ENCODE measurements at regions not wholly inside any gene's neighbourhood (a gene's known extent, or its start where the extent isn't known, plus 50 kb on each side); places are given as distances from the start of the nearest gene placed in this dataset.

DNA sequence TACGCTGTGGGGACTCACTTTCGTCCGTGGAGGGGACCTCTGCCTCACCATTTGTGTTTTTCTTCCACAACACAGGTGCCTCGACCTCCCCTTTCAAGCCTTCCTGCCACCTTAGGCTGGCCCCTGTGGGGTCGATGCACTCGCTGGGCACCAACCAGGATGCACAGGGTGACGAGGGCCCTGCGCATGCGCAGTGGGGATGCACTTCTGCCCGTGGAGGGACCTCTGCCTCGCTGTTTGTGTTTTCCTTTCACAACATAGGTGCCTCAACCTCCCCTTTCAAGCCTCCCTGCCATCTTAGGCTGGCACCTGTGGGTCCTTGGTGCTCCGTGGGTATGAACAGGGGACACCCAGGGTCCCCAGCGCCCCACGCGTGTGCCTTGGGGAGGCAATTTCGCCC, 356.8 kb downstream of the ALG10 start:
- Mint-ChIP-seq H3K27ac (no peak overlapping the region), H3K4me1 (no peaks in the 10 kb centered on the region), H3K36me3 (ENCODE audit: insufficient read depth in 1 of 3, low read depth in 3 of 3) (peaks cover 0 to 9% (median 2%) of the 10 kb centered on the region in 3 experiments; a peak in 5 of 7 replicates), H3K9me3 (peaks cover 91 to 99% of the 10 kb centered on the region in 2 experiments), H3K27me3 (ENCODE audit: low read depth) (peaks cover 2% of the 10 kb centered on the region), H3K4me3 (no peak overlapping the region)
- H3K14ac ChIP-seq (ENCODE audit: insufficient read depth, low read length): no peak overlapping the region
- H3K79me1 ChIP-seq (ENCODE audit: insufficient read depth, low read depth, low read length, poor library complexity, severe bottlenecking): no peaks in the 10 kb centered on the region
- no CpG with 5 or more reads among the region's 16 CpGs for WGBS (ENCODE audit: extremely low coverage, insufficient read length, low lambda C conversion rate)
- no peak overlapping the region for H3K4ac ChIP-seq (ENCODE audit: low read depth, low read length)
- no peak overlapping the region for H2AK5ac ChIP-seq (ENCODE audit: insufficient read length, low read length)
- peaks cover 95% of the 10 kb centered on the region for H3K9me3 ChIP-seq (ENCODE audit: control insufficient read depth, low read depth, low read length)
- no peak overlapping the region for H4K8ac ChIP-seq (replicated peaks; ENCODE audit: insufficient read length, low read depth, low read length)
- no peak overlapping the region for H2BK20ac ChIP-seq (ENCODE audit: low read depth, low read length, poor library complexity, severe bottlenecking)
- H4K5ac ChIP-seq (ENCODE audit: insufficient read length, low read depth, low read length): no peak overlapping the region
- no peaks in the 10 kb centered on the region for H3K4me1 ChIP-seq (ENCODE audit: insufficient read depth, low read length)
- H4K20me1 ChIP-seq (ENCODE audit: control insufficient read depth, insufficient read depth, insufficient read length): no peaks in the 10 kb centered on the region
- no peak overlapping the region for H3K9ac ChIP-seq (ENCODE audit: extremely low read depth, insufficient read length, low read length)
- H2BK5ac ChIP-seq (ENCODE audit: insufficient read length, low read length): no peak overlapping the region
- no peak overlapping the region for H3K23ac ChIP-seq (ENCODE audit: insufficient read length, low read depth, low read length)
- no peak overlapping the region for H2AFZ ChIP-seq (ENCODE audit: low read length)
- H3K79me2 ChIP-seq (ENCODE audit: insufficient read depth, low read length): no peaks in the 10 kb centered on the region
- no peak overlapping the region for H3K4me2 ChIP-seq (ENCODE audit: insufficient read depth, insufficient read length, low read length)
- H2BK120ac ChIP-seq (ENCODE audit: low read depth, low read length, poor library complexity, severe bottlenecking): no peak overlapping the region
- H3K56ac ChIP-seq (ENCODE audit: insufficient read length, low read depth, low read length): no peak overlapping the region
- H3T11ph ChIP-seq (ENCODE audit: low read length): no peak overlapping the region
- no peak overlapping the region for H3K18ac ChIP-seq (ENCODE audit: insufficient read length, low read depth, low read length)
- no peak for DNase-seq
- H2BK12ac ChIP-seq (ENCODE audit: insufficient read length, low read depth, low read length): no peak overlapping the region
- no peaks in the 10 kb centered on the region for H3K23me2 ChIP-seq (ENCODE audit: insufficient read length, low read depth, low read length, poor library complexity, severe bottlenecking)
- H2BK15ac ChIP-seq (ENCODE audit: low read depth, low read length): no peak overlapping the region
- no peak overlapping the region for H4K91ac ChIP-seq (ENCODE audit: insufficient read length, low read depth, low read length)
- no peaks in the 10 kb centered on the region for H3K27me3 ChIP-seq (ENCODE audit: insufficient read depth, low read length)
- no peak overlapping the region for H3K27ac ChIP-seq (ENCODE audit: insufficient read length, low read depth, low read length)
- TF ChIP-seq, protein P1, sequence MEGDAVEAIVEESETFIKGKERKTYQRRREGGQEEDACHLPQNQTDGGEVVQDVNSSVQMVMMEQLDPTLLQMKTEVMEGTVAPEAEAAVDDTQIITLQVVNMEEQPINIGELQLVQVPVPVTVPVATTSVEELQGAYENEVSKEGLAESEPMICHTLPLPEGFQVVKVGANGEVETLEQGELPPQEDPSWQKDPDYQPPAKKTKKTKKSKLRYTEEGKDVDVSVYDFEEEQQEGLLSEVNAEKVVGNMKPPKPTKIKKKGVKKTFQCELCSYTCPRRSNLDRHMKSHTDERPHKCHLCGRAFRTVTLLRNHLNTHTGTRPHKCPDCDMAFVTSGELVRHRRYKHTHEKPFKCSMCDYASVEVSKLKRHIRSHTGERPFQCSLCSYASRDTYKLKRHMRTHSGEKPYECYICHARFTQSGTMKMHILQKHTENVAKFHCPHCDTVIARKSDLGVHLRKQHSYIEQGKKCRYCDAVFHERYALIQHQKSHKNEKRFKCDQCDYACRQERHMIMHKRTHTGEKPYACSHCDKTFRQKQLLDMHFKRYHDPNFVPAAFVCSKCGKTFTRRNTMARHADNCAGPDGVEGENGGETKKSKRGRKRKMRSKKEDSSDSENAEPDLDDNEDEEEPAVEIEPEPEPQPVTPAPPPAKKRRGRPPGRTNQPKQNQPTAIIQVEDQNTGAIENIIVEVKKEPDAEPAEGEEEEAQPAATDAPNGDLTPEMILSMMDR (conservative IDR thresholded peaks at IDR 0.05): no peak

All from H9 (cell line).